ENCODE measurements at regions not wholly inside any gene's neighbourhood (a gene's known extent, or its start where the extent isn't known, plus 50 kb on each side); places are given as distances from the start of the nearest gene placed in this dataset.
"Not testable (repeated sequence)": the region's sequence is repeated elsewhere in the genome, so short reads cannot be mapped to it uniquely, and the experiment has no call there.

- TF ChIP-seq, protein P1, sequence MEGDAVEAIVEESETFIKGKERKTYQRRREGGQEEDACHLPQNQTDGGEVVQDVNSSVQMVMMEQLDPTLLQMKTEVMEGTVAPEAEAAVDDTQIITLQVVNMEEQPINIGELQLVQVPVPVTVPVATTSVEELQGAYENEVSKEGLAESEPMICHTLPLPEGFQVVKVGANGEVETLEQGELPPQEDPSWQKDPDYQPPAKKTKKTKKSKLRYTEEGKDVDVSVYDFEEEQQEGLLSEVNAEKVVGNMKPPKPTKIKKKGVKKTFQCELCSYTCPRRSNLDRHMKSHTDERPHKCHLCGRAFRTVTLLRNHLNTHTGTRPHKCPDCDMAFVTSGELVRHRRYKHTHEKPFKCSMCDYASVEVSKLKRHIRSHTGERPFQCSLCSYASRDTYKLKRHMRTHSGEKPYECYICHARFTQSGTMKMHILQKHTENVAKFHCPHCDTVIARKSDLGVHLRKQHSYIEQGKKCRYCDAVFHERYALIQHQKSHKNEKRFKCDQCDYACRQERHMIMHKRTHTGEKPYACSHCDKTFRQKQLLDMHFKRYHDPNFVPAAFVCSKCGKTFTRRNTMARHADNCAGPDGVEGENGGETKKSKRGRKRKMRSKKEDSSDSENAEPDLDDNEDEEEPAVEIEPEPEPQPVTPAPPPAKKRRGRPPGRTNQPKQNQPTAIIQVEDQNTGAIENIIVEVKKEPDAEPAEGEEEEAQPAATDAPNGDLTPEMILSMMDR (IDR thresholded peaks at IDR 0.05; ENCODE audit: low read depth, low read length), result no peak
- no peak for DNase-seq (ENCODE audit: low read depth, low spot score)
- H3K4me3 ChIP-seq (ENCODE audit: low read depth, low read length), result no peak overlapping the region
These were observed 144.4 kb upstream of the MAN1A1 start for GRCh38 chr6:119493980-119494379.

GRCh38 chr6:119491112-119491511 lies 141.6 kb upstream of the MAN1A1 start:
- POLR2A ChIA-PET; H3K27me3 ChIP-seq (ENCODE audit: control insufficient read depth, insufficient read depth, low read length); H3K9me3 ChIP-seq (ENCODE audit: control insufficient read depth, insufficient read depth, low read length); DNase-seq (ENCODE audit: low read depth, low spot score); H3K4me3 ChIP-seq (ENCODE audit: low read depth, low read length); H3K27ac ChIP-seq (ENCODE audit: low read depth, low read length); CTCF ChIA-PET: not testable (repeated sequence)

More at GRCh38 chr6:119493980-119494379, 144.4 kb upstream of the MAN1A1 start:
- POLR2A ChIA-PET, result no interaction called here
- no peaks in the 10 kb centered on the region for H3K9me3 ChIP-seq (ENCODE audit: control insufficient read depth, insufficient read depth, low read length)
- CTCF ChIA-PET, result no interaction called here
- no peak overlapping the region for H3K27ac ChIP-seq (ENCODE audit: low read depth, low read length)
- no peaks in the 10 kb centered on the region for H3K27me3 ChIP-seq (ENCODE audit: control insufficient read depth, insufficient read depth, low read length)

GRCh38 chr6:119490050-119490449 lies 140.5 kb upstream of the MAN1A1 start:
- CTCF ChIA-PET; H3K9me3 ChIP-seq (ENCODE audit: control insufficient read depth, insufficient read depth, low read length); H3K27ac ChIP-seq (ENCODE audit: low read depth, low read length); H3K27me3 ChIP-seq (ENCODE audit: control insufficient read depth, insufficient read depth, low read length); H3K4me3 ChIP-seq (ENCODE audit: low read depth, low read length); POLR2A ChIA-PET; DNase-seq (ENCODE audit: low read depth, low spot score): not testable (repeated sequence)

GRCh38 chr6:119484598-119484997 lies 135.0 kb upstream of the MAN1A1 start:
- ChIA-PET CTCF (no interaction called here), POLR2A (no interaction called here)
- DNase-seq (ENCODE audit: low read depth, low spot score), result peak; percentile 57
- H3K9me3 ChIP-seq (ENCODE audit: control insufficient read depth, insufficient read depth, low read length), result no peaks in the 10 kb centered on the region
- no peak overlapping the region for H3K27ac ChIP-seq (ENCODE audit: low read depth, low read length)
- H3K4me3 ChIP-seq (ENCODE audit: low read depth, low read length), result no peak overlapping the region
- TF ChIP-seq, protein P1 (IDR thresholded peaks at IDR 0.05; ENCODE audit: low read depth, low read length), result no peak
- peaks cover 2% of the 10 kb centered on the region for H3K27me3 ChIP-seq (ENCODE audit: control insufficient read depth, insufficient read depth, low read length)

DNA sequence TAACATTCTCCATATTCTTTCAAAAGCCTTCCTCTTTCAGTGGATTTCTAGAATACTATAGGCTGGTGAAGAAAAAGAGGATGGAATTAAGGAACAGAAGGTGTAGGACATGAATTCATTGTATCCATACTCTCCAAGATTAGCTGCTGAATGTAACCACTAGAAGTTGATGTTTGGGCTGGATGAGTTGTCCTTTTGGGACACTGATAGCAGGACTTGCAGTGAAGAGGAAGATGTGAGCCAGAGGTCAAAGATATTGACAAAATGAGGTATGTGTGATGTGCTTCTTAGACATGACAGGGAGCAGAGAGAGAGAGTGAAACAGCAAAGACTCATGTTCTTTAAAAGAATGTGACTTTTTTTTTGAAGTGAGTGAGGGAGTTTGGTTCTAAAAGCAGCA lies 134.3 kb upstream of the MAN1A1 start:
- Histone ChIP-seq H3K4me3 (ENCODE audit: low read depth, low read length) (no peak overlapping the region), H3K27ac (ENCODE audit: low read depth, low read length) (no peak overlapping the region), H3K27me3 (ENCODE audit: control insufficient read depth, insufficient read depth, low read length) (peaks cover 2% of the 10 kb centered on the region), H3K9me3 (ENCODE audit: control insufficient read depth, insufficient read depth, low read length) (no peaks in the 10 kb centered on the region)
- no peak for DNase-seq (ENCODE audit: low read depth, low spot score)
- POLR2A ChIA-PET, result no interaction called here
- TF ChIP-seq, protein P1 (IDR thresholded peaks at IDR 0.05; ENCODE audit: low read depth, low read length), result no peak
- CTCF ChIA-PET, result no interaction called here

DNA sequence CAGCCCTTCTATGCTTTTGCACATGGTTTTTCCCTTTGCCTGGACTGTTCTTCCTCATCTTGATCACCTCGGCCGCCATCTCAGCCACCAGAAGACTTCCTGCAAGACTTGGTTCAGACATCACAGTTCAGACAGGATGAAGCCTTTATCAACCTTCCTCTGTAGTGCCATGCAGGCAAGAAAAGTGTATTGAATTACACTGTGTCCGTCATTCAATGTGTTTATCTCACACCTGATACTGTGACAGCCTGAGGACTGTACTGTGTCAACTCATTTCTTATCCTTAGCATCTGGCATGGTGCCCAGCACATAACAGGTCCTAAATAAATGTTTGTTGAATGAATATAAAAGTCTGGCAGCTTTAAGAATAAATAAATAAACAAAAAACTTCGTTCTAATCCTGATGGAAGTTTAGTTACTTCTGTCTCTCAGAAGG lies 133.3 kb upstream of the MAN1A1 start:
- CTCF ChIA-PET, result no interaction called here

More for the DNA sequence above, 133.3 kb upstream of the MAN1A1 start:
- Histone ChIP-seq H3K27me3 (ENCODE audit: control insufficient read depth, insufficient read depth, low read length) (peaks cover 2% of the 10 kb centered on the region), H3K4me3 (ENCODE audit: low read depth, low read length) (no peak overlapping the region), H3K27ac (ENCODE audit: low read depth, low read length) (no peak overlapping the region), H3K9me3 (ENCODE audit: control insufficient read depth, insufficient read depth, low read length) (no peaks in the 10 kb centered on the region)
- no peak for DNase-seq (ENCODE audit: low read depth, low spot score)
- POLR2A ChIA-PET, result no interaction called here
- TF ChIP-seq, protein P1 (IDR thresholded peaks at IDR 0.05; ENCODE audit: low read depth, low read length), result no peak

Measured in AG04450 (cell line).